Fibroblast of lung (primary cell): ENCODE measurements at regions not wholly inside any gene's neighbourhood (a gene's known extent, or its start where the extent isn't known, plus 50 kb on each side); places are given as distances from the start of the nearest gene placed in this dataset.

Experiments used
- EZH2 ChIP-seq: IDR thresholded peaks from 2 replicates; pipeline ENCODE4 v1.5.1; 2012; ENCODE audit warnings: low read length, control low read depth, mild to moderate bottlenecking; ENCODE audit errors: missing control alignments
- TF ChIP-seq, protein P1 (sequence below), 2 donors: IDR thresholded peaks in 1 of 2; conservative IDR thresholded peaks in 1 of 2; 1 replicate in 1 of 2; 2 replicates in 1 of 2; pipeline ENCODE4 v1.5.1; 2011 to 2012; ENCODE audit warnings: low read length in 2 of 2, control low read depth in 1 of 2, inconsistent platforms in 1 of 2, low read depth in 1 of 2, mild to moderate bottlenecking in 1 of 2

DNA sequence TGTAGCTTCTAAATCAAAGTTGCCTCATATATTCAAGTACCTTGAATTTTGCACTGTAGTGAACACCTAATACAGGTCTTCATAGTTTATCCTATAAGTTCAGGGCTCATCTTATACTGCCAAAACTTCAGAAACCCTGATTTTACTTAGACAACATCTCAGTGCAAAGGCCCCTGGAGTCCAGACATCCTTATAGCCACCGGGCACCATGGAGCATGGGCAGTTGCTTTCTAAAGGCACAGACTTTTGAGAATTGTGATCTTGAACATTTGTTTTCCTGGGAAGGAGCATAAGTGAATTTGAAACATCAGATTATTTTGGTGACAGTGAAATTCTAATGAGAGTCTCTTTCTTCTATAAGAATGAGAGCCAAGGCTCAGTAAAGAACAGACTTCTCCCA is 292.3 kb downstream of the CYRIA start:
- TF ChIP-seq, protein P1, sequence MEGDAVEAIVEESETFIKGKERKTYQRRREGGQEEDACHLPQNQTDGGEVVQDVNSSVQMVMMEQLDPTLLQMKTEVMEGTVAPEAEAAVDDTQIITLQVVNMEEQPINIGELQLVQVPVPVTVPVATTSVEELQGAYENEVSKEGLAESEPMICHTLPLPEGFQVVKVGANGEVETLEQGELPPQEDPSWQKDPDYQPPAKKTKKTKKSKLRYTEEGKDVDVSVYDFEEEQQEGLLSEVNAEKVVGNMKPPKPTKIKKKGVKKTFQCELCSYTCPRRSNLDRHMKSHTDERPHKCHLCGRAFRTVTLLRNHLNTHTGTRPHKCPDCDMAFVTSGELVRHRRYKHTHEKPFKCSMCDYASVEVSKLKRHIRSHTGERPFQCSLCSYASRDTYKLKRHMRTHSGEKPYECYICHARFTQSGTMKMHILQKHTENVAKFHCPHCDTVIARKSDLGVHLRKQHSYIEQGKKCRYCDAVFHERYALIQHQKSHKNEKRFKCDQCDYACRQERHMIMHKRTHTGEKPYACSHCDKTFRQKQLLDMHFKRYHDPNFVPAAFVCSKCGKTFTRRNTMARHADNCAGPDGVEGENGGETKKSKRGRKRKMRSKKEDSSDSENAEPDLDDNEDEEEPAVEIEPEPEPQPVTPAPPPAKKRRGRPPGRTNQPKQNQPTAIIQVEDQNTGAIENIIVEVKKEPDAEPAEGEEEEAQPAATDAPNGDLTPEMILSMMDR (conservative IDR thresholded peaks at IDR 0.05 in 1 of 2, IDR thresholded peaks at IDR 0.05 in 1 of 2; ENCODE audit: low read depth in 1 of 2, low read length in 2 of 2) = no peak
- TF ChIP-seq EZH2 = no peak
